ENCODE measurements at regions not wholly inside any gene's neighbourhood (a gene's known extent, or its start where the extent isn't known, plus 50 kb on each side); places are given as distances from the start of the nearest gene placed in this dataset.

DNA sequence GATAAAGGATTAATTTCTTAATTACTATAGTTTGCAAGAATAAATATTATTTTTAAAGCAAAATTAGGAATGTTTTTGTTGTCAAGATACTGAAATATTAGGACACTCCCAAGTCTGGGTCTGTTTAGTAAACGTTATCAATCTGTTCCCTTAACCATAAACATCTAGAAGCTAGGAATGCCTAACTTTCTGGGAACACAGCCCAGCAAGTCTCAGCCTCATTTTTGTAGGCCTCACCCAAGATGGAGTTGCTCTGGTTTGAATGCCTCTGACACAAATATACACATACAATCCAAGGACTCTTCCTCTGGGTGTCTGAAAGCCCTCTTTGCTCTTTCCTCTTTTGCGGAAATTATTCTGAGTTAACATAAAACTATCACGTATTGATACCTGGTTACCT, 487.4 kb upstream of the CELF2 start:
- intact Hi-C loops (cut with DNase I): no loop called here
- Histone ChIP-seq H3K27me3 (no peaks in the 10 kb centered on the region), H3K27ac (no peak overlapping the region), H3K4me1 (no peaks in the 10 kb centered on the region), H3K4me3 (no peak overlapping the region), H3K9me3 (no peaks in the 10 kb centered on the region), H3K36me3 (no peaks in the 10 kb centered on the region)
- ATAC-seq: no peak
- DNase-seq: no peak
- TF ChIP-seq, protein P1, sequence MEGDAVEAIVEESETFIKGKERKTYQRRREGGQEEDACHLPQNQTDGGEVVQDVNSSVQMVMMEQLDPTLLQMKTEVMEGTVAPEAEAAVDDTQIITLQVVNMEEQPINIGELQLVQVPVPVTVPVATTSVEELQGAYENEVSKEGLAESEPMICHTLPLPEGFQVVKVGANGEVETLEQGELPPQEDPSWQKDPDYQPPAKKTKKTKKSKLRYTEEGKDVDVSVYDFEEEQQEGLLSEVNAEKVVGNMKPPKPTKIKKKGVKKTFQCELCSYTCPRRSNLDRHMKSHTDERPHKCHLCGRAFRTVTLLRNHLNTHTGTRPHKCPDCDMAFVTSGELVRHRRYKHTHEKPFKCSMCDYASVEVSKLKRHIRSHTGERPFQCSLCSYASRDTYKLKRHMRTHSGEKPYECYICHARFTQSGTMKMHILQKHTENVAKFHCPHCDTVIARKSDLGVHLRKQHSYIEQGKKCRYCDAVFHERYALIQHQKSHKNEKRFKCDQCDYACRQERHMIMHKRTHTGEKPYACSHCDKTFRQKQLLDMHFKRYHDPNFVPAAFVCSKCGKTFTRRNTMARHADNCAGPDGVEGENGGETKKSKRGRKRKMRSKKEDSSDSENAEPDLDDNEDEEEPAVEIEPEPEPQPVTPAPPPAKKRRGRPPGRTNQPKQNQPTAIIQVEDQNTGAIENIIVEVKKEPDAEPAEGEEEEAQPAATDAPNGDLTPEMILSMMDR (IDR thresholded peaks at IDR 0.05): no peak

DNA sequence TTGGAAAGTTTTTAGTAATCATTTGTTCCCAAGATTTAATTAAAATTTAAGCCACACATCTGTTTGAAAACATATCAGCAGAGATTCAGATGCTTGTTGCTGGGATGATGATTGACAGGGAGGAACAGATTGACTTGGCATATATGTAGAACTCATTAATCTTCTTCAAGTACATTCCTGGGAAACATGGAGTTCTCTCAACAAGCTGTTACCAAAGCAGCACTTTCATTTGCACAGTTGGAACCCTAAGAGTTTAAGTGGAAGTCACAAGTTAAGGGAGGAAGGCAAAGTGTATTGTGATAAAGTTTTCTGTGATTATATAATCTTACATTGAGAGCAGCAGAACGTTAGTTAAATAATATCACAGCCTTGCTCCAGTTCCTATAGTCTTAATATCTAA, 485.4 kb upstream of the CELF2 start:
- Histone ChIP-seq H3K36me3 (no peaks in the 10 kb centered on the region), H3K4me3 (no peak overlapping the region), H3K4me1 (no peaks in the 10 kb centered on the region), H3K27ac (no peak overlapping the region), H3K9me3 (no peaks in the 10 kb centered on the region), H3K27me3 (no peaks in the 10 kb centered on the region)
- TF ChIP-seq, protein P1 (IDR thresholded peaks at IDR 0.05): no peak
- intact Hi-C loops (cut with DNase I): no loop called here
- DNase-seq: no peak
- ATAC-seq: peak; percentile 66

DNA sequence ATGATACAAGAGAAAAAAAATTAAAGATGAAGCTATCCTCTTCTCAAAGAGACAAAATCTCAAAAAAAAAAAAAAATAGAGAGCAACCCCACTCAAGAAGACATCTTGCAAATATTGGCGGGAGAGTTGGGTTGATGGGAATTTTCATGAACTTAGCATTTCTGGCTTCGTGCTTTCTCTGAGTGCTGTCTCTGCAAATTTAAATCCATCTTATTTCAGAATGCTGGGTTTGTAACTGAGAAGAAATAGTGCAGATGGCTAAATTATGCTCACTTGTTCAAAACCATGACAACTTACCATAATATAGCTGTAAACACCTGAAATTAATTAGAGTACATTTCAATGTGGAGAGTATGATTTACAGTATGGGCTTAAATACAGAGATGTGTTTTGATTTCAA, 484.8 kb upstream of the CELF2 start:
- TF ChIP-seq, protein P1 (IDR thresholded peaks at IDR 0.05): no peak
- H3K27me3 ChIP-seq: no peaks in the 10 kb centered on the region
- H3K4me3 ChIP-seq: no peak overlapping the region
- H3K27ac ChIP-seq: no peak overlapping the region
- DNase-seq (no peak), ATAC-seq (no peak)
- no peaks in the 10 kb centered on the region for H3K9me3 ChIP-seq
- intact Hi-C loops (cut with DNase I): no loop called here
- H3K36me3 ChIP-seq: no peaks in the 10 kb centered on the region
- no peaks in the 10 kb centered on the region for H3K4me1 ChIP-seq

DNA sequence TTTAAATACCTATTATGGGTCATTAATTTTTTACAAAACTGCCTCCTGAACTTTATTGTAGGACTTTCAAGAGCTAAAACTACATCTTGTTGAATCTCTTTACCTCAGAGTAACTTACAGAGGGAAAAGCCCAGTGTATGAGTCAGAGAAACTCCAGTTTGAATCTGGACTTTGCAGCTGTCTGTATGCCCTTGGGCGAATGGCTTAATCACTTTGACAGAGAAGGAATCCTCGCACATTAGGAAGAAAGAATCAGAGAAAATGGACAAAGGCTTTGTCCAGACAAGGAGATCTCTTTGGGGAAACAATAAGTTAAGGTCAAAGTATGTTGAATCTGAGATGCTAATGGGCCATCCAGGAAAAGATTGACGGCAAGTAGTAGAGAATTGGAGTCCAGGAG, 484.2 kb upstream of the CELF2 start:
- DNase-seq: no peak

DNA sequence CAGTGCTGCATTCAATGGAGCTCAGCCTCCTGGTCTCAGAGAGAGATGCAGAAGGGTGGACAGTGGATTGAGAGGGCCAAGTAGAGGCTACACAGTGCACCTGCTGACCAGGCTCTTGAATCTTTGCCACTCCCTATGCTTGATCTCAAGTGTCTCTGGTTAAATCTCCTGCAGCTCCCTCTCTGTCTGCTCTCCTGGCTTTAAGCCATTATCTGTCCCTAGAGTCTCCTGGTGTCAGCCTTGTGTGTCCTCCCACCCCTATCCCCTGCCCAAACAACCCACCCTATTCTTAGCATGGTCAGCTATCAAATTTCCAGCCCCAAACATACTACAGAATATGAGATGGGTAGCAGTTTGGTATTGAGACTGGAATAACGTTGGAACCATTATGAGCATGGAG, 479.3 kb upstream of the CELF2 start:
- intact Hi-C loops (cut with DNase I): no loop called here
- no peak for ATAC-seq
- Histone ChIP-seq H3K4me1 (no peaks in the 10 kb centered on the region), H3K4me3 (no peak overlapping the region), H3K9me3 (no peaks in the 10 kb centered on the region), H3K27me3 (no peaks in the 10 kb centered on the region), H3K36me3 (no peaks in the 10 kb centered on the region), H3K27ac (no peak overlapping the region)
- DNase-seq: no peak
- TF ChIP-seq, protein P1 (IDR thresholded peaks at IDR 0.05): no peak

More for the DNA sequence above, 484.2 kb upstream of the CELF2 start:
- Histone ChIP-seq H3K4me3 (no peak overlapping the region), H3K4me1 (no peaks in the 10 kb centered on the region), H3K27me3 (no peaks in the 10 kb centered on the region), H3K27ac (no peak overlapping the region), H3K36me3 (no peaks in the 10 kb centered on the region), H3K9me3 (no peaks in the 10 kb centered on the region)
- intact Hi-C loops (cut with DNase I): no loop called here
- no peak for ATAC-seq
- TF ChIP-seq, protein P1 (IDR thresholded peaks at IDR 0.05): no peak
